ENCODE measurements at regions not wholly inside any gene's neighbourhood (a gene's known extent, or its start where the extent isn't known, plus 50 kb on each side); places are given as distances from the start of the nearest gene placed in this dataset.

GRCh38 chr3:87423336-87423735 is 147.0 kb upstream of the POU1F1 start:
- H3K9ac ChIP-seq (replicated peaks; ENCODE audit: extremely low read depth, insufficient read depth, low read length), result no peak overlapping the region
- no peak overlapping the region for H3K4me3 ChIP-seq (replicated peaks in 1 of 3; ENCODE audit: insufficient read depth in 1 of 3, low read depth in 1 of 3, low read length in 3 of 3)
- H3K79me2 ChIP-seq (ENCODE audit: control insufficient read depth, insufficient read depth, low read length), result no peaks in the 10 kb centered on the region
- dilution Hi-C loops (cut with MboI; ENCODE audit: extremely low pct_ligation_motif_present, low sequenced_read_pairs) (no loop called here), intact Hi-C loops (cut with micrococcal nuclease) (no loop called here)
- BruUV-seq (replicated peaks), result no TSS peak
- no peaks in the 10 kb centered on the region for H3K9me1 ChIP-seq (replicated peaks; ENCODE audit: control insufficient read depth, extremely low read depth, insufficient read depth, low read length)
- no peak overlapping the region for H3K27ac ChIP-seq (ENCODE audit: insufficient read depth, low read depth, low read length)
- H3K27me3 ChIP-seq (ENCODE audit: control insufficient read depth in 2 of 2, insufficient read depth in 2 of 2, low read length in 2 of 2), result no peaks in the 10 kb centered on the region
- H3K9me3 ChIP-seq (replicated peaks; ENCODE audit: control insufficient read depth, insufficient read depth, low read length), result no peaks in the 10 kb centered on the region
- no peak overlapping the region for H2AFZ ChIP-seq (ENCODE audit: low read depth, low read length)
- FAIRE-seq (no peak), DNase-seq (ENCODE audit: low read depth, low spot score) (no peak)
- TF ChIP-seq FOS (IDR thresholded peaks at IDR 0.05; ENCODE audit: borderline replicate concordance, insufficient read depth, low read length) (no peak), POLR2A (IDR thresholded peaks at IDR 0.05; ENCODE audit: low read depth, low read length) (no peak), GATA2 (IDR thresholded peaks at IDR 0.05; ENCODE audit: insufficient read depth, insufficient read length, low read depth, low read length) (no peak), JUN (IDR thresholded peaks at IDR 0.05; ENCODE audit: borderline replicate concordance, insufficient read depth, insufficient read length, low read depth) (no peak), POLR2AphosphoS5 (IDR thresholded peaks at IDR 0.05; ENCODE audit: insufficient read depth, low read depth, low read length) (no peak), MYC (IDR thresholded peaks at IDR 0.05; ENCODE audit: low read depth, low read length) (no peak), CTCF (IDR thresholded peaks at IDR 0.05; ENCODE audit: extremely low read depth in 1 of 2, insufficient read depth in 1 of 2, low read depth in 1 of 2, low read length in 2 of 2) (no peak), EZH2 (IDR thresholded peaks at IDR 0.05; ENCODE audit: borderline replicate concordance, low read depth, low read length, severe bottlenecking) (no peak), MAX (IDR thresholded peaks at IDR 0.05; ENCODE audit: insufficient read depth, insufficient read length) (no peak)
- ChIA-PET CTCF (no interaction called here), POLR2A (no interaction called here)
- no peaks in the 10 kb centered on the region for H4K20me1 ChIP-seq (replicated peaks; ENCODE audit: control insufficient read depth, extremely low read depth, insufficient read depth, low read length)
- no peaks in the 10 kb centered on the region for H3K4me1 ChIP-seq (ENCODE audit: control insufficient read depth, extremely low read depth, insufficient read depth, low read length)
- H3K36me3 ChIP-seq (ENCODE audit: control insufficient read depth in 2 of 2, extremely low read depth in 1 of 2, insufficient read depth in 2 of 2, low read length in 2 of 2), result no peaks in the 10 kb centered on the region
- no peak overlapping the region for H3K4me2 ChIP-seq (ENCODE audit: insufficient read depth, low read length)
